ENCODE measurements at regions not wholly inside any gene's neighbourhood (a gene's known extent, or its start where the extent isn't known, plus 50 kb on each side); places are given as distances from the start of the nearest gene placed in this dataset.

- TF ChIP-seq, protein P1, sequence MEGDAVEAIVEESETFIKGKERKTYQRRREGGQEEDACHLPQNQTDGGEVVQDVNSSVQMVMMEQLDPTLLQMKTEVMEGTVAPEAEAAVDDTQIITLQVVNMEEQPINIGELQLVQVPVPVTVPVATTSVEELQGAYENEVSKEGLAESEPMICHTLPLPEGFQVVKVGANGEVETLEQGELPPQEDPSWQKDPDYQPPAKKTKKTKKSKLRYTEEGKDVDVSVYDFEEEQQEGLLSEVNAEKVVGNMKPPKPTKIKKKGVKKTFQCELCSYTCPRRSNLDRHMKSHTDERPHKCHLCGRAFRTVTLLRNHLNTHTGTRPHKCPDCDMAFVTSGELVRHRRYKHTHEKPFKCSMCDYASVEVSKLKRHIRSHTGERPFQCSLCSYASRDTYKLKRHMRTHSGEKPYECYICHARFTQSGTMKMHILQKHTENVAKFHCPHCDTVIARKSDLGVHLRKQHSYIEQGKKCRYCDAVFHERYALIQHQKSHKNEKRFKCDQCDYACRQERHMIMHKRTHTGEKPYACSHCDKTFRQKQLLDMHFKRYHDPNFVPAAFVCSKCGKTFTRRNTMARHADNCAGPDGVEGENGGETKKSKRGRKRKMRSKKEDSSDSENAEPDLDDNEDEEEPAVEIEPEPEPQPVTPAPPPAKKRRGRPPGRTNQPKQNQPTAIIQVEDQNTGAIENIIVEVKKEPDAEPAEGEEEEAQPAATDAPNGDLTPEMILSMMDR (IDR thresholded peaks at IDR 0.05), result no peak
- no peak for TF ChIP-seq POLR2A (IDR thresholded peaks at IDR 0.05)
These were observed 1578.0 kb downstream of the CDH8 start for GRCh38 chr16:60458255-60458654.

All from testis (tissue), 2 donors.